KMS-11 (cell line): ENCODE measurements at regions not wholly inside any gene's neighbourhood (a gene's known extent, or its start where the extent isn't known, plus 50 kb on each side); places are given as distances from the start of the nearest gene placed in this dataset.

ENCODE experiments used
- H2AFZ ChIP-seq: fragments of 200-600 bp; sonication (generic); 2 replicates; pipeline ENCODE4 v1.6.1; 2016; ENCODE audit warnings: antibody characterized with exemption, mixed run types, low read depth
- H3K27ac ChIP-seq: fragments of 200-600 bp; sonication (generic); 2 replicates; pipeline ENCODE4 v1.6.1; 2016; ENCODE audit warnings: mild to moderate bottlenecking, mixed run types
- H3K27me3 ChIP-seq: fragments of 200-600 bp; sonication (generic); 2 replicates; pipeline ENCODE4 v1.6.1; 2017; ENCODE audit warnings: mild to moderate bottlenecking, low read depth, mixed run types, moderate library complexity; ENCODE audit not compliant: insufficient read depth
- H3K36me3 ChIP-seq: fragments of 200-600 bp; sonication (generic); 2 replicates; pipeline ENCODE4 v1.6.1; 2017; ENCODE audit warnings: mild to moderate bottlenecking, mixed run types; ENCODE audit not compliant: insufficient read depth
- H3K4me1 ChIP-seq: fragments of 200-600 bp; sonication (generic); 2 replicates; pipeline ENCODE4 v1.6.1; 2016; ENCODE audit warnings: mild to moderate bottlenecking, low read depth, mixed run types; ENCODE audit not compliant: poor library complexity, severe bottlenecking
- H3K4me2 ChIP-seq: fragments of 200-600 bp; sonication (generic); 2 replicates; pipeline ENCODE4 v1.7.0; 2016; ENCODE audit warnings: mild to moderate bottlenecking, mixed run types
- H3K4me3 ChIP-seq: fragments of 200-600 bp; sonication (generic); IDR thresholded peaks from 2 replicates; pipeline ENCODE4 v1.6.1; 2017; ENCODE audit warnings: low read depth, low read length, mixed read lengths; ENCODE audit not compliant: insufficient read depth
- H3K79me2 ChIP-seq: fragments of 200-600 bp; sonication (generic); 2 replicates; pipeline ENCODE4 v1.6.1; 2016; ENCODE audit warnings: low read depth, mixed run types; ENCODE audit not compliant: insufficient read depth
- H3K9ac ChIP-seq: fragments of 200-600 bp; sonication (generic); 2 replicates; pipeline ENCODE4 v1.6.1; 2016; ENCODE audit warnings: mild to moderate bottlenecking, mixed run types
- H4K20me1 ChIP-seq: fragments of 200-600 bp; sonication (generic); 2 replicates; pipeline ENCODE4 v1.6.1; 2016; ENCODE audit warnings: mild to moderate bottlenecking, mixed run types; ENCODE audit not compliant: insufficient read depth
- CTCF ChIP-seq: fragments of 200-600 bp; sonication (generic); conservative IDR thresholded peaks from 2 replicates; pipeline ENCODE4 v1.6.1; 2017; ENCODE audit warnings: low read depth, mild to moderate bottlenecking, antibody characterized with exemption, low read length, moderate library complexity, mixed read lengths

GRCh38 chr14:98901511-98902205 is 370.3 kb downstream of the BCL11B start:
- no peaks in the 10 kb centered on the region for H3K27me3 ChIP-seq
- H3K4me2 ChIP-seq, result no peak overlapping the region
- H3K4me3 ChIP-seq, result no peak overlapping the region
- H3K36me3 ChIP-seq, result no peaks in the 10 kb centered on the region
- no peak for TF ChIP-seq CTCF
- H3K9ac ChIP-seq, result no peak overlapping the region
- no peaks in the 10 kb centered on the region for H3K79me2 ChIP-seq
- no peak overlapping the region for H2AFZ ChIP-seq
- H3K4me1 ChIP-seq, result no peaks in the 10 kb centered on the region
- no peaks in the 10 kb centered on the region for H4K20me1 ChIP-seq
- no peak overlapping the region for H3K27ac ChIP-seq

- Histone ChIP-seq H3K4me3 (no peak overlapping the region), H3K27me3 (no peaks in the 10 kb centered on the region), H4K20me1 (no peaks in the 10 kb centered on the region), H3K4me1 (no peaks in the 10 kb centered on the region), H3K4me2 (no peak overlapping the region), H3K9ac (no peak overlapping the region), H3K79me2 (no peaks in the 10 kb centered on the region), H3K27ac (no peak overlapping the region), H2AFZ (no peak overlapping the region), H3K36me3 (no peaks in the 10 kb centered on the region)
- TF ChIP-seq CTCF, result no peak
These were observed 368.6 kb downstream of the BCL11B start for GRCh38 chr14:98903371-98903770.

GRCh38 chr14:98904677-98905076 is 367.3 kb downstream of the BCL11B start:
- Histone ChIP-seq H3K27me3 (no peaks in the 10 kb centered on the region), H3K4me2 (no peak overlapping the region), H3K4me1 (no peaks in the 10 kb centered on the region), H3K4me3 (no peak overlapping the region), H3K79me2 (no peaks in the 10 kb centered on the region), H3K27ac (no peak overlapping the region), H4K20me1 (no peaks in the 10 kb centered on the region), H3K36me3 (no peaks in the 10 kb centered on the region), H3K9ac (no peak overlapping the region), H2AFZ (no peak overlapping the region)
- no peak for TF ChIP-seq CTCF

GRCh38 chr14:98906123-98906995 is 365.6 kb downstream of the BCL11B start:
- Histone ChIP-seq H4K20me1 (no peaks in the 10 kb centered on the region), H3K36me3 (no peaks in the 10 kb centered on the region), H3K4me1 (no peaks in the 10 kb centered on the region), H3K27ac (no peak overlapping the region), H3K4me2 (no peak overlapping the region), H3K4me3 (no peak overlapping the region), H2AFZ (no peak overlapping the region), H3K9ac (no peak overlapping the region), H3K79me2 (no peaks in the 10 kb centered on the region), H3K27me3 (no peaks in the 10 kb centered on the region)
- TF ChIP-seq CTCF, result no peak
